Tibial nerve (tissue), 4 donors: ENCODE measurements at regions not wholly inside any gene's neighbourhood (a gene's known extent, or its start where the extent isn't known, plus 50 kb on each side); places are given as distances from the start of the nearest gene placed in this dataset.

Experiments
- DNase-seq, 2 donors: peaks; one replicate each; pipeline ENCODE4 v3.0.0-alpha.2; 2019; ENCODE audit warnings: low spot score in 2 of 2
- H3K27ac ChIP-seq, 4 donors: fragments of 200-600 bp; sonication (generic) in 3 of 4; one replicate each; pipeline ENCODE4 v1.5.1; 2017 to 2019; ENCODE audit warnings: mild to moderate bottlenecking in 1 of 4
- H3K27me3 ChIP-seq, 2 donors: fragments of 200-600 bp; sonication (generic) in 1 of 2; one replicate each; pipeline versions ENCODE4 v1.5.1 to v1.6.0; 2017 to 2019
- H3K36me3 ChIP-seq, 3 donors: fragments of 200-600 bp; sonication (generic); one replicate each; pipeline ENCODE4 v1.5.1; 2018 to 2019
- H3K4me1 ChIP-seq, 4 donors: fragments of 200-600 bp; sonication (generic) in 3 of 4; one replicate each; pipeline ENCODE4 v1.5.1; 2017 to 2019
- H3K4me3 ChIP-seq, 4 donors: fragments of 200-600 bp; sonication (generic) in 3 of 4; one replicate each; pipeline ENCODE4 v1.5.1; 2017 to 2019; ENCODE audit warnings: mild to moderate bottlenecking in 1 of 4, moderate library complexity in 1 of 4
- H3K9me3 ChIP-seq, 4 donors: fragments of 200-600 bp; sonication (generic) in 3 of 4; one replicate each; pipeline ENCODE4 v1.5.1; 2017 to 2019
- CTCF ChIP-seq, 5 experiments: fragments of 200-600 bp in 3 of 5; fragments of 450-650 bp in 2 of 5; sonication (generic) in 3 of 5; IDR thresholded peaks; one replicate each; pipeline ENCODE4 v1.5.1; 2016 to 2019; ENCODE audit warnings: antibody characterized with exemption in 5 of 5, mild to moderate bottlenecking in 3 of 5, moderate library complexity in 2 of 5
- EP300 ChIP-seq, 2 donors: sonication (generic); formaldehyde crosslinking; IDR thresholded peaks; one replicate each; pipeline ENCODE4 v1.6.1; 2017; ENCODE audit warnings: antibody characterized with exemption in 2 of 2, mild to moderate bottlenecking in 1 of 2
- POLR2A ChIP-seq, 2 donors: fragments of 450-650 bp; IDR thresholded peaks; one replicate each; pipeline ENCODE4 v1.6.1; 2017; ENCODE audit warnings: antibody characterized with exemption in 2 of 2, mild to moderate bottlenecking in 2 of 2, moderate library complexity in 2 of 2
- WGBS, 2 donors: methylation state at CpG; one replicate each; pipeline ENCODE4 v1.1.5; 2018; 5-methylcytosine and 5-hydroxymethylcytosine counted together

GRCh38 chr3:150227839-150228238 is 180.3 kb upstream of the TSC22D2 start:
- peak in 1 of 2 donors; percentile 63 for DNase-seq
- Histone ChIP-seq H3K27ac (no peak overlapping the region), H3K36me3 (no peaks in the 10 kb centered on the region), H3K9me3 (no peaks in the 10 kb centered on the region), H3K27me3 (no peaks in the 10 kb centered on the region), H3K4me1 (peaks cover 0 to 7% (median 0%) of the 10 kb centered on the region in 4 donors), H3K4me3 (no peak overlapping the region)
- TF ChIP-seq POLR2A (IDR thresholded peaks at IDR 0.05), result no peak
- peak; percentile 41 to 52 (median 47) for TF ChIP-seq CTCF (IDR thresholded peaks at IDR 0.05)
- 24 to 37% methylated on average over 5 of the region's 5 CpGs for WGBS, 2 donors

GRCh38 chr3:150225986-150226385 is 182.1 kb upstream of the TSC22D2 start:
- H3K27me3 ChIP-seq, result no peaks in the 10 kb centered on the region
- H3K4me1 ChIP-seq, result peaks cover 0 to 10% (median 3%) of the 10 kb centered on the region in 4 donors
- no peaks in the 10 kb centered on the region for H3K9me3 ChIP-seq
- TF ChIP-seq CTCF (IDR thresholded peaks at IDR 0.05) (no peak), POLR2A (IDR thresholded peaks at IDR 0.05) (no peak), EP300 (IDR thresholded peaks at IDR 0.05) (peak in 1 of 2 donors; percentile 36)
- DNase-seq, result no peak
- peak overlapping the region in 1 of 4 donors; percentile 9 for H3K4me3 ChIP-seq
- no peak overlapping the region for H3K27ac ChIP-seq
- H3K36me3 ChIP-seq, result no peaks in the 10 kb centered on the region
- 48 to 51% methylated on average over 9 of the region's 9 CpGs for WGBS, 2 donors

GRCh38 chr3:150223558-150223957 is 184.5 kb upstream of the TSC22D2 start:
- no peak for TF ChIP-seq EP300 (IDR thresholded peaks at IDR 0.05)
- TF ChIP-seq POLR2A (IDR thresholded peaks at IDR 0.05), result no peak
- no peak for TF ChIP-seq CTCF (IDR thresholded peaks at IDR 0.05)
- H3K27ac ChIP-seq, result no peak overlapping the region
- peaks cover 0 to 3% of the 10 kb centered on the region in 2 donors for H3K27me3 ChIP-seq
- peaks cover 0 to 14% (median 6%) of the 10 kb centered on the region in 4 donors for H3K4me1 ChIP-seq
- no peak overlapping the region for H3K4me3 ChIP-seq
- H3K36me3 ChIP-seq, result no peaks in the 10 kb centered on the region
- H3K9me3 ChIP-seq, result no peaks in the 10 kb centered on the region
- DNase-seq, result no peak
- 96% methylated on average over 4 of the region's 4 CpGs for WGBS, 2 donors

GRCh38 chr3:150222691-150223489 is 185.2 kb upstream of the TSC22D2 start:
- H3K27ac ChIP-seq, result no peak overlapping the region
- peaks cover 0 to 3% (median 0%) of the 10 kb centered on the region in 4 donors for H3K9me3 ChIP-seq
- 81 to 86% methylated on average over 10 of the region's 10 CpGs for WGBS, 2 donors
- H3K27me3 ChIP-seq, result peaks cover 0 to 3% of the 10 kb centered on the region in 2 donors
- no peak for TF ChIP-seq POLR2A (IDR thresholded peaks at IDR 0.05)
- TF ChIP-seq EP300 (IDR thresholded peaks at IDR 0.05), result no peak
- TF ChIP-seq CTCF (IDR thresholded peaks at IDR 0.05), result no peak
- no peak for DNase-seq
- H3K4me1 ChIP-seq, result peaks cover 0 to 13% (median 6%) of the 10 kb centered on the region in 4 donors
- no peak overlapping the region for H3K4me3 ChIP-seq
- no peaks in the 10 kb centered on the region for H3K36me3 ChIP-seq

GRCh38 chr3:150221904-150222523 is 186.1 kb upstream of the TSC22D2 start:
- Histone ChIP-seq H3K4me3 (no peak overlapping the region), H3K4me1 (peaks cover 0 to 9% (median 6%) of the 10 kb centered on the region in 4 donors), H3K9me3 (peaks cover 0 to 8% (median 0%) of the 10 kb centered on the region in 4 donors), H3K36me3 (no peaks in the 10 kb centered on the region), H3K27me3 (peaks cover 0 to 3% of the 10 kb centered on the region in 2 donors), H3K27ac (no peak overlapping the region)
- 84 to 87% methylated on average over 10 of the region's 10 CpGs for WGBS, 2 donors
- no peak for DNase-seq
- TF ChIP-seq EP300 (IDR thresholded peaks at IDR 0.05) (no peak), POLR2A (IDR thresholded peaks at IDR 0.05) (no peak), CTCF (IDR thresholded peaks at IDR 0.05) (no peak)
